WTC11 (cell line): ENCODE measurements at regions not wholly inside any gene's neighbourhood (a gene's known extent, or its start where the extent isn't known, plus 50 kb on each side); places are given as distances from the start of the nearest gene placed in this dataset.

Experiments used
- ATAC-seq: fragments of 200-7000 bp; cut with Tn5 transposase; 2 replicates; pipeline ENCODE4 v1.10.0; 2021; ENCODE audit warnings: mild to moderate bottlenecking, moderate library complexity
- CTCF ChIA-PET: fragments of 300-600 bp; sonication (Branson Sonifier 250); formaldehyde crosslinking; loops from one replicate; lab custom pipeline; 2021; ENCODE audit warnings: antibody characterized with exemption; lab: Charles Lee
- POLR2A ChIA-PET: fragments of 350-600 bp; sonication (Branson Sonifier 250); formaldehyde crosslinking; loops from one replicate; lab custom pipeline; 2021; ENCODE audit warnings: antibody characterized with exemption; lab: Charles Lee
- DNase-seq: peaks from one replicate; pipeline ENCODE4 v3.0.0; 2021; ENCODE audit warnings: low spot score
- H3K27ac Mint-ChIP-seq: 2 replicates; pipeline ENCODE4 v1.8.0; 2021; ENCODE audit warnings: mixed read lengths
- H3K27me3 Mint-ChIP-seq: 2 replicates; pipeline ENCODE4 v1.8.0; 2021; ENCODE audit warnings: low read depth, mild to moderate bottlenecking, moderate library complexity, mixed read lengths
- H3K36me3 Mint-ChIP-seq: 2 replicates; pipeline ENCODE4 v1.8.0; 2021; ENCODE audit warnings: mixed read lengths
- H3K4me1 Mint-ChIP-seq: 2 replicates; pipeline ENCODE4 v1.8.0; 2022; ENCODE audit warnings: mixed read lengths
- H3K4me3 Mint-ChIP-seq: 2 replicates; pipeline ENCODE4 v1.8.0; 2021; ENCODE audit warnings: mild to moderate bottlenecking, moderate library complexity, mixed read lengths
- H3K9me3 Mint-ChIP-seq: 2 replicates; pipeline ENCODE4 v1.8.0; 2021; ENCODE audit warnings: mixed read lengths
- ATF2 ChIP-seq: sonication (generic); formaldehyde crosslinking; IDR thresholded peaks from 2 replicates; pipeline ENCODE4 v1.8.1; 2022; ENCODE audit warnings: low read depth, missing genetic modification reagents, borderline replicate concordance
- ERG ChIP-seq: fragments of 250-450 bp; sonication (Bioruptor Pico); IDR thresholded peaks from 2 replicates; pipeline ENCODE4 v1.8.0; 2021; ENCODE audit warnings: mild to moderate bottlenecking
- JAZF1 ChIP-seq: fragments of 250-450 bp; sonication (Bioruptor Pico); IDR thresholded peaks from 2 replicates; pipeline ENCODE4 v1.9.0; 2021; ENCODE audit warnings: moderate library complexity, mild to moderate bottlenecking, inconsistent platforms
- NFE2L1 ChIP-seq: sonication (generic); formaldehyde crosslinking; IDR thresholded peaks from 2 replicates; pipeline ENCODE4 v1.8.1; 2023; ENCODE audit warnings: missing genetic modification reagents
- NR3C1 ChIP-seq: sonication (generic); formaldehyde crosslinking; conservative IDR thresholded peaks from 2 replicates; pipeline ENCODE4 v1.8.1; 2023; ENCODE audit warnings: low read depth, mild to moderate bottlenecking, missing genetic modification reagents
- OVOL2 ChIP-seq: fragments of 250-450 bp; sonication (Bioruptor Pico); IDR thresholded peaks from 2 replicates; pipeline ENCODE4 v1.9.0; 2021; ENCODE audit warnings: mild to moderate bottlenecking, borderline replicate concordance
- SMAD4 ChIP-seq: sonication (generic); formaldehyde crosslinking; IDR thresholded peaks from 2 replicates; pipeline ENCODE4 v1.8.0; 2022; ENCODE audit warnings: mild to moderate bottlenecking, missing genetic modification reagents
- SOX15 ChIP-seq: fragments of 250-450 bp; sonication (Bioruptor Pico); IDR thresholded peaks from 2 replicates; pipeline ENCODE4 v1.9.0; 2021; ENCODE audit warnings: mild to moderate bottlenecking
- TP53 ChIP-seq: sonication (generic); formaldehyde crosslinking; IDR thresholded peaks from 2 replicates; pipeline ENCODE4 v1.8.1; 2023; ENCODE audit warnings: mild to moderate bottlenecking, missing genetic modification reagents
- USF1 ChIP-seq: sonication (generic); formaldehyde crosslinking; IDR thresholded peaks from 2 replicates; pipeline ENCODE4 v1.8.0; 2022; ENCODE audit warnings: mild to moderate bottlenecking, missing genetic modification reagents
- ZNF121 ChIP-seq: sonication (generic); formaldehyde crosslinking; IDR thresholded peaks from 2 replicates; pipeline ENCODE4 v1.8.0; 2023; ENCODE audit warnings: missing genetic modification reagents
- ZNF232 ChIP-seq: sonication (generic); formaldehyde crosslinking; IDR thresholded peaks from 2 replicates; pipeline ENCODE4 v1.8.0; 2022; ENCODE audit warnings: mild to moderate bottlenecking, missing genetic modification reagents
- ZNF396 ChIP-seq: fragments of 250-450 bp; sonication (Bioruptor Pico); IDR thresholded peaks from 2 replicates; pipeline ENCODE4 v1.8.0; 2021; ENCODE audit warnings: mild to moderate bottlenecking, moderate library complexity, borderline replicate concordance
- ZNF671 ChIP-seq: fragments of 250-450 bp; sonication (Bioruptor Pico); IDR thresholded peaks from 2 replicates; pipeline ENCODE4 v1.8.0; 2021; ENCODE audit warnings: mild to moderate bottlenecking
- TF ChIP-seq, protein P1 (sequence below): sonication (generic); formaldehyde crosslinking; IDR thresholded peaks from 2 replicates; pipeline ENCODE4 v1.8.1; 2023; ENCODE audit warnings: mild to moderate bottlenecking, missing genetic modification reagents, borderline replicate concordance

- CTCF ChIA-PET = no interaction called here
- H3K9me3 Mint-ChIP-seq = no peaks in the 10 kb centered on the region
These were observed 523.9 kb upstream of the ADGRL4 start for GRCh38 chr1:79530476-79530875.

DNA sequence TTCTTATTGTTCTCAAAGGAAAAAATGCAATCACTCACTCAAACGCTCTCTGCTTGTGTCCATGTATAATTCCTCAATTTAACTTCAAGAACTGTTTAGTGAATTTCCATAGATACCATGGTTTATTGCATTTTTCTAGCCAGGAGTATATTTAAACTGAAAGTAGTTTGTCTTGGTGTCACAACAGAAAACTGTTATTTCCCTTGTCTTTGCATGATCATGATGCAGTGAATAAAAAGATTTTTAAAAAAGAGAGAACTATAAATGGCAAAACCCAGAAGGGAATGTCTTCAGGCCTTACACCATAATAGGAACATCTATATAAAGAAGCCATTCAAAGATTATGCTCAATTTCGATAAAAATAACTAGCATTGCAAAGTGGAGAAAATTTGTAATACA, 523.5 kb upstream of the ADGRL4 start:
- H3K4me1 Mint-ChIP-seq = no peaks in the 10 kb centered on the region
- ATAC-seq (no peak), DNase-seq (no peak)
- CTCF ChIA-PET = no interaction called here
- H3K27me3 Mint-ChIP-seq = no peaks in the 10 kb centered on the region
- H3K4me3 Mint-ChIP-seq = no peak overlapping the region
- H3K27ac Mint-ChIP-seq = no peak overlapping the region
- no peaks in the 10 kb centered on the region for H3K9me3 Mint-ChIP-seq
- H3K36me3 Mint-ChIP-seq = no peaks in the 10 kb centered on the region
- POLR2A ChIA-PET = no interaction called here
- TF ChIP-seq ZNF671 (CRISPR knock-in tag) (no peak), ATF2 (CRISPR knock-in tag) (no peak), ZNF396 (no peak), NR3C1 (CRISPR knock-in tag) (no peak), ERG (CRISPR knock-in tag) (no peak)

More at GRCh38 chr1:79530476-79530875, 523.9 kb upstream of the ADGRL4 start:
- POLR2A ChIA-PET = no interaction called here
- TF ChIP-seq SOX15 (CRISPR knock-in tag) (no peak), NFE2L1 (CRISPR knock-in tag) (no peak), ERG (CRISPR knock-in tag) (no peak), TP53 (CRISPR knock-in tag) (no peak), SMAD4 (CRISPR knock-in tag) (no peak), USF1 (CRISPR knock-in tag) (no peak), ZNF121 (no peak)
- no peaks in the 10 kb centered on the region for H3K36me3 Mint-ChIP-seq
- no peaks in the 10 kb centered on the region for H3K4me1 Mint-ChIP-seq
- H3K4me3 Mint-ChIP-seq = no peak overlapping the region
- no peak overlapping the region for H3K27ac Mint-ChIP-seq
- no peaks in the 10 kb centered on the region for H3K27me3 Mint-ChIP-seq
- ATAC-seq (no peak), DNase-seq (no peak)

- ATAC-seq = no peak
- Mint-ChIP-seq H3K27me3 (no peaks in the 10 kb centered on the region), H3K27ac (no peak overlapping the region), H3K4me3 (no peak overlapping the region), H3K4me1 (0 out of 2 replicates have a peak, but pooled peaks cover 3% of the 10 kb centered on the region), H3K9me3 (peaks cover 8% of the 10 kb centered on the region), H3K36me3 (no peaks in the 10 kb centered on the region)
- no peak for DNase-seq
- no peak for TF ChIP-seq OVOL2 (CRISPR knock-in tag)
- no peak for TF ChIP-seq ZNF232 (CRISPR knock-in tag)
- TF ChIP-seq, protein P1, sequence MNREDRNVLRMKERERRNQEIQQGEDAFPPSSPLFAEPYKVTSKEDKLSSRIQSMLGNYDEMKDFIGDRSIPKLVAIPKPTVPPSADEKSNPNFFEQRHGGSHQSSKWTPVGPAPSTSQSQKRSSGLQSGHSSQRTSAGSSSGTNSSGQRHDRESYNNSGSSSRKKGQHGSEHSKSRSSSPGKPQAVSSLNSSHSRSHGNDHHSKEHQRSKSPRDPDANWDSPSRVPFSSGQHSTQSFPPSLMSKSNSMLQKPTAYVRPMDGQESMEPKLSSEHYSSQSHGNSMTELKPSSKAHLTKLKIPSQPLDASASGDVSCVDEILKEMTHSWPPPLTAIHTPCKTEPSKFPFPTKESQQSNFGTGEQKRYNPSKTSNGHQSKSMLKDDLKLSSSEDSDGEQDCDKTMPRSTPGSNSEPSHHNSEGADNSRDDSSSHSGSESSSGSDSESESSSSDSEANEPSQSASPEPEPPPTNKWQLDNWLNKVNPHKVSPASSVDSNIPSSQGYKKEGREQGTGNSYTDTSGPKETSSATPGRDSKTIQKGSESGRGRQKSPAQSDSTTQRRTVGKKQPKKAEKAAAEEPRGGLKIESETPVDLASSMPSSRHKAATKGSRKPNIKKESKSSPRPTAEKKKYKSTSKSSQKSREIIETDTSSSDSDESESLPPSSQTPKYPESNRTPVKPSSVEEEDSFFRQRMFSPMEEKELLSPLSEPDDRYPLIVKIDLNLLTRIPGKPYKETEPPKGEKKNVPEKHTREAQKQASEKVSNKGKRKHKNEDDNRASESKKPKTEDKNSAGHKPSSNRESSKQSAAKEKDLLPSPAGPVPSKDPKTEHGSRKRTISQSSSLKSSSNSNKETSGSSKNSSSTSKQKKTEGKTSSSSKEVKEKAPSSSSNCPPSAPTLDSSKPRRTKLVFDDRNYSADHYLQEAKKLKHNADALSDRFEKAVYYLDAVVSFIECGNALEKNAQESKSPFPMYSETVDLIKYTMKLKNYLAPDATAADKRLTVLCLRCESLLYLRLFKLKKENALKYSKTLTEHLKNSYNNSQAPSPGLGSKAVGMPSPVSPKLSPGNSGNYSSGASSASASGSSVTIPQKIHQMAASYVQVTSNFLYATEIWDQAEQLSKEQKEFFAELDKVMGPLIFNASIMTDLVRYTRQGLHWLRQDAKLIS (CRISPR knock-in tag) = no peak
- no peak for TF ChIP-seq JAZF1 (CRISPR knock-in tag)
- no peak for TF ChIP-seq SMAD4 (CRISPR knock-in tag)
- POLR2A ChIA-PET = no interaction called here
- CTCF ChIA-PET = no interaction called here
These were observed 517.6 kb upstream of the ADGRL4 start for GRCh38 chr1:79524126-79524525.
